ENCODE measurements at regions not wholly inside any gene's neighbourhood (a gene's known extent, or its start where the extent isn't known, plus 50 kb on each side); places are given as distances from the start of the nearest gene placed in this dataset.
"Not testable (repeated sequence)": the region's sequence is repeated elsewhere in the genome, so short reads cannot be mapped to it uniquely, and the experiment has no call there.

- DNase-seq, result peak; percentile 83
Observed at GRCh38 chr3:191882289-191882688, 421.3 kb downstream of the PYDC2 start.

GRCh38 chr3:191884132-191884531 is 423.2 kb downstream of the PYDC2 start:
- no peak for DNase-seq

DNA sequence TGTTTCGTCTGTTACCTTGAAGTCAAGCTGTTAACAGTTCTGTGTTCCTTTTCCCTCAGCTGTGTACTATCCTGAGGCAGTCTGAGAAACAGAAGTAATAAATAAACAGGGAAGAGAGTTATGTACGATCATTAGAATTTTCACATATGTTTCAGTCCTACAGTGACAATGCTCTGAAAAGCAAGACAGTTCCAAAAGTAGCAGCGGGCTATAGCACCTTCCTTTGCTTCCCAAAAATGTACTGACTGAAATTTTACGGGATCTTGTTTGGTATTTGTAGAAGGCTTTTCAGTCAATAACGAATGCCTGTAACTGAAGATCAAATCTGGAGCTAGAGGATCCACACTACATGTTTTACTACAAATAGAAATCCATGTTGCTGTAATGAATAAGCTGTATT is 428.1 kb downstream of the PYDC2 start:
- DNase-seq, result no peak

GRCh38 chr3:191889756-191890155 is 428.8 kb downstream of the PYDC2 start:
- peak; percentile 77 for DNase-seq

DNA sequence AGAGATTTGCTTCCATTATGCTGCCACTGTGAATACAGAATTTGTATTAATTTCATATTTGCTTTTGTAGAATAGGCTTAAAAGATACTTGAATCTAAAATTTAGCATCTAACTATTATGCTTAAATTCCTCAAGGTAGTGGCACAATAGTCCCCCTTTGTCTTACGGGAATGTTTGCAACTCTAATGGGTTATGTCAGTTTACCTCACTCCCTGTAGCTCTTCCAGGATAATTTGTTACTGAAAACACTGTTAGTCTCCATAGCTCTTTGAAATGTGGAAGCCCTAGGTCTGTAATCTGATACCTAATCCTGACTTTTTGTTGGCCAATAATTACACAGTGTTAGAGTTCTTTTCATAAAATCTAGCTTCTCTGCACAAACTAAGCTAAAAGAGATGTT is 433.4 kb downstream of the PYDC2 start:
- no peak for DNase-seq

DNA sequence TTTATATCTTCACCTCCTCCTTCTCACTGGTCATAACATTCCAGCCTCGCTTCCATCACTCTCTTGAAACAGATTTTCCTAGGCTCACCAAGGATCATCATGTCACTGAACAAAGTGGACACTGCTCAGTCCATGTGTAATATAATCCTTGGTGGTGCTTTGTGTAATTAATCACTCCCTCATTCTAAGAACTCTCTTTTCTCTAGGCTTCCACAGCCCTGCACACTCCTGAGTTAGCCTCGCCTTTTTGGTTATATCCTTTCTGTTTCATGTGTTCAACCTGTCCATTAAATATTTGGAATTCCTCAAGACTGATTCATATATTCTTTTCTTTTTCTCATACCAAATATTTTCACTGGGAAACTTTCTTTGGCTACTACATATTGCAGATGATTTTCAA is 440.8 kb downstream of the PYDC2 start:
- DNase-seq, result no peak

DNA sequence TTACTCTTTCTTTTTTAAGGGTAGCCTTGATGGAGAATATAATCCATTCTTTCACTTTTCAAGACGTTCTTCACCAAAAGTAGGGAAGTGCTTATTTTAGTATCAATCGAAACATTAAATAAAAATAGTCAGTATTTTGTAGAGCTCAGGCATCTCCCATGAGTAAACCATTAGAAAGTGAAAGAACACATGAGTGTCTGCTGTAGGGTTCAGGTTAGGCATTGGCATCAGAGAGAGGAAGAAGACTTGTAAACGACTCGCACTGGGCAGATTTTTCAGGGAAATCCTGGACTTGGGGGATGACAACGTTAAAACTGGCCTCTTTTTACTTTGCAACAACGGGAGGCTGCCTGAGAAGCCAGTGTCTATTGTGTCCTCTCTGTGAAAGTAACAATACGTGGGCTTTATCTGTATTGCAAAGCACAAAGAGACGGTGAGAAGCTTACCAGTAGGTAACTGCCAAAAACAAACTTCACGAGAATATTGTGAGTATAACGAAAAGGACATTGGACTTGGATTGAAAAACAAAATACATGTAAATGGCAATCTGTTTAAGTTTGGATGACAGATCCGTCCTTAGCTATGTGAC is 451.7 kb downstream of the PYDC2 start:
- DNase-seq, result no peak

DNA sequence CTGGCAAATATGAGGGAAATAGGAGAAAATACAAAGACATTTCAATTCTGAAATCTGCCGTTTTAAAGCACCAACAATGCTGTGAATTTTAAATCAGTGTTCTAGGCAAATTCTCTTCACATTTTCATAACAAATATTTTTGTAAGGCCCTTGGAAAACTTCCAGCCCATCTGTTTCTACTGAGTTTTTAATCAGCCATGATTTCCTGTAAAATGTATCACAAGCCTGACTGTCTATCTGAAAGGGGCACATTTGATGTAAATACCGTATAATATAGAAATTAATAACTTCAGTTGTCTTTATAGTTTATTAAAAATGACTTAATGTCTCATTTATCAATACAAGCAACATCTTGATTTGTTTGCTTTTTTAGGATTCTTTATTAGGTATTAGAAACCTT is 454.7 kb downstream of the PYDC2 start:
- DNase-seq, result peak; percentile 52

- DNase-seq, result no peak
Observed at GRCh38 chr3:191919491-191920026, 458.6 kb downstream of the PYDC2 start.

- no peak for DNase-seq
Observed at GRCh38 chr3:191922570-191922969, 461.6 kb downstream of the PYDC2 start.

GRCh38 chr3:191927183-191927817 is 466.3 kb downstream of the PYDC2 start:
- DNase-seq, result not testable (repeated sequence)

- DNase-seq, result not testable (repeated sequence)
Observed at GRCh38 chr3:191927998-191928397, 467.0 kb downstream of the PYDC2 start.

GRCh38 chr3:191944835-191945234 is 483.9 kb downstream of the PYDC2 start:
- DNase-seq, result no peak

DNA sequence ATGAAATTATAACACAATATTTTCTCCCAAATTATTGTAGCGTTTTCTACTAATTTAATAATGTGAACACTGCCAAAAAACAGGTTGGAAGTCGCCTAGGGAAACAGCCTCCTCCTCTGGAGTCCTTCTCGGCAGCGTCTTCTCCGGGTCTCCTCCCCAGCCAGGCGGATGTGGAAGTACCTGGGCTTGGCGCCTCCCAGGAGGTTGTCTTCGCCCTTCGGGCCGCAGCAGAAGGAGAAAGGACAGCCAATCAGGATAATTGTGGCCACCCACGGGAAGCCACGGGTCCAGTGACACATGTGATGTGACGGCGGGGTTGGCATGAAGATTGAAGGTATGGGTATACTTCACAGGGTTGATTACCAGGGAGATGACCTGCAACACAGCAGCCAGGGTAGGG is 491.2 kb downstream of the PYDC2 start:
- DNase-seq, result no peak

DNA sequence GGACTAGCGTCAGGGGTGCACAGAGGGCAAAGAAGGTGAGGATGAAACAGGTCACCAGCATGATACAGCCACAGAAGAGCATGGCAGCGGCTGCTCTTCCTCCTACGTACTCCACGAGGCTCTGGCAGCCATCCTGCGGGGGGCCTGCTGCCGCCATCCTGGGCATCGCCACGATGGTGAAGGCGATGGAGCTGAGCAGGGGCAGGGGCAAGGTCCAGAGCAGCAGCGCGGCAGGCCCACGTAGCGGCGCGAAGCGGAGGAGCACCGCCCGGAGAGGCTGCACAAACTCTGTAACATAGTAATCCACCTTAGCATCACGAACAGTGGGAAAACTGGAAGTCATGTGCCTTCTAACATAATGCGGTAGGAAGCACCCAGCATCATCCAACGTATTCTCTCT is 491.6 kb downstream of the PYDC2 start:
- no peak for DNase-seq

DNA sequence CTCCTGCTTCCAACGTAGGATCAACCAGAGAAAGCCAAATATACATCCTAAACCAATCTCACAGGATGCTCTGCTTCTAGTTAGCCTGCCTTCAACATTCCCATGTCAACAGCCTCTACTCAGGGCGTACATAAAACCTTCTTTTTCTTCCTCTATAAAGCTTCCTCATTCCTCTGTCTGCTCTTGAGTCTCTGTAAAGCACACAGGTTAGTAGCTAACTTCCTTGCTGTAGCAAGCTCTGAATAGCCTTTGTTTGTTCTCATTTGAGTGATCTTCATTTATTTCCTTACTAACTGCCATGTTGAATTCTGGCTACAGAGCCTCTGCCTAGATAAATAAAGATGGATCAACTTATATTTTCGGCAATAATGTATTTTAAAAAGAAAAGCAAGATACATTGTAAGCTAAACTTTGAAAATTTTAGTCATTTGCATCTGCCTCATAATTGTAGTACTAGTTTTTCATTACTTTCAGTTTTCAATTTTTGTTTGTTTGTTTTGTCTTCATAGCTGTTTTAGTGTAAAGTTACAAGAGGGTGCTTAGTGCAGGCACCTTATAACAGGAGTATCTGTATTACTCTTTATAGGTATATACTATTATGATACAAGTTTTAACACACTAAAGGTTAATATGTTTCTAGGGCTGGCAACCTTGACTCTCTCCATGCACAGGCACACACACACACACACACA is 498.2 kb downstream of the PYDC2 start:
- no peak for DNase-seq

- DNase-seq, result no peak
Observed at GRCh38 chr3:191959876-191960413, 499.0 kb downstream of the PYDC2 start.

- no peak for DNase-seq
Observed at GRCh38 chr3:191961022-191961421, 500.1 kb downstream of the PYDC2 start.

- no peak for DNase-seq
Observed at GRCh38 chr3:191961529-191961928, 500.6 kb downstream of the PYDC2 start.

- DNase-seq, result no peak
Observed at GRCh38 chr3:191962324-191962723, 501.4 kb downstream of the PYDC2 start.

DNA sequence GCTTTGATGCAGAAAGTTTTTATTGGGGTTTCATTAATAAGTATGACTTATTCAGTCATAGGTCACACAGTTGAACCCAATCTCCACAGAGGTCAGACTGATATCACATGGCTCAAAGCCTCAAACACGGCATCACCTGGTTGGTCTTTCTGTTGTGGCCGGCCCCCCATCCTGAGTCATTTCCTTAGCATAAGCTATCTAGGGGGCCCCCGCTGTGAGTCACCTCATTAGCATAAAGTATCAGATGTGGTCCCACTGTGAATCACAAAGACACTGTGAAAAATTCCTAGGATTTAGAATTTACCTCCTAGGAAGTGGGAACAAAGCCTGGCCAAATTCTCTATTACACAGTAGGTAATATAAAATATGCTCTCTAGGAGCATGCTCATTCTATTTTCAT is 502.2 kb downstream of the PYDC2 start:
- DNase-seq, result peak; percentile 79

GRCh38 chr3:191966556-191966955 is 505.6 kb downstream of the PYDC2 start:
- no peak for DNase-seq

GRCh38 chr3:191968299-191968698 is 507.3 kb downstream of the PYDC2 start:
- DNase-seq, result no peak
